SK-N-SH treated with all-trans-retinoic acid at 6 μM for 48 hours (cell line): ENCODE measurements at regions not wholly inside any gene's neighbourhood (a gene's known extent, or its start where the extent isn't known, plus 50 kb on each side); places are given as distances from the start of the nearest gene placed in this dataset.

Experiments
- CREB5 ChIP-seq: fragments of 250-450 bp; sonication (Bioruptor Pico); IDR thresholded peaks from 2 replicates; pipeline ENCODE4 v1.5.1; 2020; ENCODE audit warnings: low read depth, mild to moderate bottlenecking, moderate library complexity
- RARB ChIP-seq: fragments of 250-450 bp; sonication (Bioruptor Pico); IDR thresholded peaks from 2 replicates; pipeline ENCODE4 v1.8.0; 2021; ENCODE audit warnings: mild to moderate bottlenecking, moderate library complexity
- ZFP3 ChIP-seq: fragments of 250-450 bp; sonication (Bioruptor Pico); IDR thresholded peaks from 2 replicates; pipeline ENCODE4 v1.5.0; 2020; ENCODE audit warnings: mild to moderate bottlenecking, moderate library complexity

- no peak for TF ChIP-seq ZFP3 (CRISPR knock-in tag)
- TF ChIP-seq RARB (CRISPR knock-in tag): no peak
- TF ChIP-seq CREB5: no peak
These were observed 123.8 kb upstream of the RPL38 start for GRCh38 chr17:74079537-74080300.
